Neural cell (in vitro differentiated cells): ENCODE measurements at regions not wholly inside any gene's neighbourhood (a gene's known extent, or its start where the extent isn't known, plus 50 kb on each side); places are given as distances from the start of the nearest gene placed in this dataset.

ENCODE experiments used
- H2AFZ ChIP-seq: fragments of 200-600, 300-800 bp; sonication (generic), shearing (Covaris generic); 2 replicates; pipeline ENCODE4 v1.6.0; 2014; ENCODE audit warnings: low read depth, mild to moderate bottlenecking, antibody characterized with exemption, low read length, moderate library complexity
- H3F3A ChIP-seq: fragments of 200-600 bp; shearing (Covaris generic); 2 replicates; pipeline ENCODE4 v1.6.1; 2016; ENCODE audit warnings: mild to moderate bottlenecking, moderate library complexity, mixed read lengths, antibody characterized with exemption, low read length; ENCODE audit not compliant: insufficient read depth, poor library complexity, severe bottlenecking
- H3K27ac ChIP-seq: fragments of 200-600, 300-800 bp; sonication (generic), shearing (Covaris generic); 2 replicates; pipeline ENCODE4 v1.5.1; 2014; ENCODE audit warnings: mild to moderate bottlenecking, low read length, moderate library complexity
- H3K27me3 ChIP-seq: fragments of 300-800, 200-600 bp; sonication (generic), shearing (Covaris generic); 2 replicates; pipeline ENCODE4 v1.6.0; 2014; ENCODE audit warnings: mild to moderate bottlenecking, low read depth, low read length, moderate library complexity; ENCODE audit not compliant: insufficient read depth
- H3K36me3 ChIP-seq: fragments of 300-800, 200-600 bp; sonication (generic), shearing (Covaris generic); 2 replicates; pipeline ENCODE4 v1.5.1; 2014; ENCODE audit warnings: mild to moderate bottlenecking, antibody characterized with exemption, low read length, moderate library complexity; ENCODE audit not compliant: insufficient read depth
- H3K4me2 ChIP-seq: fragments of 300-800, 200-600 bp; sonication (generic), shearing (Covaris generic); 2 replicates; pipeline ENCODE4 v1.6.0; 2014; ENCODE audit warnings: mild to moderate bottlenecking, low read length
- H3K4me3 ChIP-seq: fragments of 300-800, 200-600 bp; sonication (generic), shearing (Covaris generic); 2 replicates; pipeline ENCODE4 v1.5.1; 2014; ENCODE audit warnings: mild to moderate bottlenecking, low read length, moderate library complexity
- H3K79me2 ChIP-seq: fragments of 200-600 bp; shearing (Covaris generic); replicated peaks from 2 replicates; pipeline ENCODE4 v1.6.0; 2014; ENCODE audit warnings: mild to moderate bottlenecking, low read length, moderate library complexity; ENCODE audit not compliant: insufficient read depth
- H3K9ac ChIP-seq: fragments of 300-800, 200-600 bp; sonication (generic), shearing (Covaris generic); 2 replicates; pipeline ENCODE4 v1.6.1; 2016; ENCODE audit warnings: mild to moderate bottlenecking, low read length, mixed read lengths
- H3K9me2 ChIP-seq: fragments of 200-600 bp; shearing (Covaris generic); 2 replicates; pipeline ENCODE4 v1.6.1; 2016; ENCODE audit warnings: mild to moderate bottlenecking, low read length, mixed read lengths; ENCODE audit not compliant: insufficient read depth
- H3K9me3 ChIP-seq: fragments of 200-600, 300-800 bp; sonication (generic), shearing (Covaris generic); 2 replicates; pipeline ENCODE4 v1.6.1; 2016; ENCODE audit warnings: mild to moderate bottlenecking, mixed run types, low read length, moderate library complexity, mixed read lengths
- H4K20me1 ChIP-seq: fragments of 200-600 bp; shearing (Covaris generic); 2 replicates; pipeline ENCODE4 v1.6.1; 2016; ENCODE audit warnings: mild to moderate bottlenecking, mixed run types; ENCODE audit not compliant: insufficient read depth
- EP300 ChIP-seq: fragments of 450-650 bp; conservative IDR thresholded peaks from 2 replicates; pipeline ENCODE4 v1.6.1; 2014; ENCODE audit warnings: antibody characterized with exemption, mild to moderate bottlenecking, moderate library complexity; ENCODE audit not compliant: poor library complexity, severe bottlenecking
- EZH2 ChIP-seq: fragments of 200-600, 300-800 bp; shearing (Covaris generic), sonication (generic); IDR thresholded peaks from 2 replicates; pipeline ENCODE4 v1.6.1; 2014; ENCODE audit warnings: antibody characterized with exemption, low read length, borderline replicate concordance, mild to moderate bottlenecking; ENCODE audit not compliant: insufficient read depth, poor library complexity, severe bottlenecking
- MXI1 ChIP-seq: fragments of 450-650 bp; conservative IDR thresholded peaks from 2 replicates; pipeline ENCODE4 v1.6.1; 2014; ENCODE audit warnings: antibody characterized with exemption, mild to moderate bottlenecking; ENCODE audit not compliant: poor library complexity, severe bottlenecking
- POLR2AphosphoS5 ChIP-seq: IDR thresholded peaks from 2 replicates; pipeline ENCODE4 v1.6.1; 2012
- RAD21 ChIP-seq: fragments of 450-650 bp; conservative IDR thresholded peaks from 2 replicates; pipeline ENCODE4 v1.6.1; 2014; ENCODE audit warnings: antibody characterized with exemption, mild to moderate bottlenecking, moderate library complexity
- SMC3 ChIP-seq: fragments of 450-650 bp; conservative IDR thresholded peaks from 2 replicates; pipeline ENCODE4 v1.6.1; 2014; ENCODE audit warnings: antibody characterized with exemption, mild to moderate bottlenecking, moderate library complexity; ENCODE audit not compliant: poor library complexity
- TAF1 ChIP-seq: IDR thresholded peaks from 2 replicates; pipeline ENCODE4 v1.6.1; 2012; ENCODE audit warnings: low read depth
- TF ChIP-seq, protein P1 (sequence below): IDR thresholded peaks from 2 replicates; pipeline ENCODE4 v1.6.1; 2012; ENCODE audit warnings: borderline replicate concordance
- TF ChIP-seq, protein P2 (sequence below): fragments of 450-650 bp; IDR thresholded peaks from 2 replicates; pipeline ENCODE4 v1.5.1; 2014; ENCODE audit warnings: antibody characterized with exemption, mild to moderate bottlenecking, moderate library complexity; ENCODE audit not compliant: poor library complexity, severe bottlenecking

GRCh38 chr15:97482521-97482920 is 478.0 kb upstream of the ARRDC4 start:
- Histone ChIP-seq H3K4me3 (no peak overlapping the region), H3K79me2 (no peaks in the 10 kb centered on the region), H2AFZ (no peak overlapping the region), H3K27me3 (no peaks in the 10 kb centered on the region), H4K20me1 (no peaks in the 10 kb centered on the region), H3K36me3 (no peaks in the 10 kb centered on the region), H3F3A (no peaks in the 10 kb centered on the region), H3K9me3 (peaks cover 3% of the 10 kb centered on the region), H3K4me2 (no peak overlapping the region), H3K9me2 (no peaks in the 10 kb centered on the region), H3K27ac (no peak overlapping the region), H3K9ac (no peak overlapping the region)
- TF ChIP-seq SMC3 (no peak), EZH2 (no peak), MXI1 (no peak), RAD21 (no peak), TAF1 (no peak), POLR2AphosphoS5 (no peak), EP300 (no peak)
- TF ChIP-seq, protein P1, sequence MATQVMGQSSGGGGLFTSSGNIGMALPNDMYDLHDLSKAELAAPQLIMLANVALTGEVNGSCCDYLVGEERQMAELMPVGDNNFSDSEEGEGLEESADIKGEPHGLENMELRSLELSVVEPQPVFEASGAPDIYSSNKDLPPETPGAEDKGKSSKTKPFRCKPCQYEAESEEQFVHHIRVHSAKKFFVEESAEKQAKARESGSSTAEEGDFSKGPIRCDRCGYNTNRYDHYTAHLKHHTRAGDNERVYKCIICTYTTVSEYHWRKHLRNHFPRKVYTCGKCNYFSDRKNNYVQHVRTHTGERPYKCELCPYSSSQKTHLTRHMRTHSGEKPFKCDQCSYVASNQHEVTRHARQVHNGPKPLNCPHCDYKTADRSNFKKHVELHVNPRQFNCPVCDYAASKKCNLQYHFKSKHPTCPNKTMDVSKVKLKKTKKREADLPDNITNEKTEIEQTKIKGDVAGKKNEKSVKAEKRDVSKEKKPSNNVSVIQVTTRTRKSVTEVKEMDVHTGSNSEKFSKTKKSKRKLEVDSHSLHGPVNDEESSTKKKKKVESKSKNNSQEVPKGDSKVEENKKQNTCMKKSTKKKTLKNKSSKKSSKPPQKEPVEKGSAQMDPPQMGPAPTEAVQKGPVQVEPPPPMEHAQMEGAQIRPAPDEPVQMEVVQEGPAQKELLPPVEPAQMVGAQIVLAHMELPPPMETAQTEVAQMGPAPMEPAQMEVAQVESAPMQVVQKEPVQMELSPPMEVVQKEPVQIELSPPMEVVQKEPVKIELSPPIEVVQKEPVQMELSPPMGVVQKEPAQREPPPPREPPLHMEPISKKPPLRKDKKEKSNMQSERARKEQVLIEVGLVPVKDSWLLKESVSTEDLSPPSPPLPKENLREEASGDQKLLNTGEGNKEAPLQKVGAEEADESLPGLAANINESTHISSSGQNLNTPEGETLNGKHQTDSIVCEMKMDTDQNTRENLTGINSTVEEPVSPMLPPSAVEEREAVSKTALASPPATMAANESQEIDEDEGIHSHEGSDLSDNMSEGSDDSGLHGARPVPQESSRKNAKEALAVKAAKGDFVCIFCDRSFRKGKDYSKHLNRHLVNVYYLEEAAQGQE = no peak
- TF ChIP-seq, protein P2, sequence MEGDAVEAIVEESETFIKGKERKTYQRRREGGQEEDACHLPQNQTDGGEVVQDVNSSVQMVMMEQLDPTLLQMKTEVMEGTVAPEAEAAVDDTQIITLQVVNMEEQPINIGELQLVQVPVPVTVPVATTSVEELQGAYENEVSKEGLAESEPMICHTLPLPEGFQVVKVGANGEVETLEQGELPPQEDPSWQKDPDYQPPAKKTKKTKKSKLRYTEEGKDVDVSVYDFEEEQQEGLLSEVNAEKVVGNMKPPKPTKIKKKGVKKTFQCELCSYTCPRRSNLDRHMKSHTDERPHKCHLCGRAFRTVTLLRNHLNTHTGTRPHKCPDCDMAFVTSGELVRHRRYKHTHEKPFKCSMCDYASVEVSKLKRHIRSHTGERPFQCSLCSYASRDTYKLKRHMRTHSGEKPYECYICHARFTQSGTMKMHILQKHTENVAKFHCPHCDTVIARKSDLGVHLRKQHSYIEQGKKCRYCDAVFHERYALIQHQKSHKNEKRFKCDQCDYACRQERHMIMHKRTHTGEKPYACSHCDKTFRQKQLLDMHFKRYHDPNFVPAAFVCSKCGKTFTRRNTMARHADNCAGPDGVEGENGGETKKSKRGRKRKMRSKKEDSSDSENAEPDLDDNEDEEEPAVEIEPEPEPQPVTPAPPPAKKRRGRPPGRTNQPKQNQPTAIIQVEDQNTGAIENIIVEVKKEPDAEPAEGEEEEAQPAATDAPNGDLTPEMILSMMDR = no peak

- H3K9me3 ChIP-seq = peaks cover 3% of the 10 kb centered on the region
- no peaks in the 10 kb centered on the region for H4K20me1 ChIP-seq
- H3K36me3 ChIP-seq = no peaks in the 10 kb centered on the region
- H3K4me3 ChIP-seq = no peak overlapping the region
- H3K27ac ChIP-seq = no peak overlapping the region
- no peaks in the 10 kb centered on the region for H3K9me2 ChIP-seq
- no peak for TF ChIP-seq EP300
- no peak for TF ChIP-seq EZH2
- no peak for TF ChIP-seq SMC3
- TF ChIP-seq RAD21 = no peak
- no peak overlapping the region for H2AFZ ChIP-seq
- no peaks in the 10 kb centered on the region for H3F3A ChIP-seq
- no peaks in the 10 kb centered on the region for H3K79me2 ChIP-seq
- H3K27me3 ChIP-seq = no peaks in the 10 kb centered on the region
- H3K4me2 ChIP-seq = no peak overlapping the region
- H3K9ac ChIP-seq = no peak overlapping the region
Measured at GRCh38 chr15:97483232-97483631, 477.3 kb upstream of the ARRDC4 start.

GRCh38 chr15:97490429-97490828 is 470.1 kb upstream of the ARRDC4 start:
- TF ChIP-seq EZH2 (no peak), TAF1 (no peak), EP300 (no peak), POLR2AphosphoS5 (no peak), SMC3 (no peak), MXI1 (no peak)
- TF ChIP-seq, protein P2 = no peak
- TF ChIP-seq, protein P1 = no peak
- H2AFZ ChIP-seq = no peak overlapping the region
- H3F3A ChIP-seq = no peaks in the 10 kb centered on the region
- H3K4me2 ChIP-seq = no peak overlapping the region
- H3K9me2 ChIP-seq = no peaks in the 10 kb centered on the region
- no peaks in the 10 kb centered on the region for H3K9me3 ChIP-seq
- H3K36me3 ChIP-seq = no peaks in the 10 kb centered on the region
- no peaks in the 10 kb centered on the region for H4K20me1 ChIP-seq
- H3K4me3 ChIP-seq = no peak overlapping the region
- H3K27ac ChIP-seq = no peak overlapping the region
- no peaks in the 10 kb centered on the region for H3K79me2 ChIP-seq
- H3K27me3 ChIP-seq = no peaks in the 10 kb centered on the region
- no peak overlapping the region for H3K9ac ChIP-seq
